Right hindlimb (tissue), 1 donor: ENCODE measurements at regions not wholly inside any gene's neighbourhood (a gene's known extent, or its start where the extent isn't known, plus 50 kb on each side); places are given as distances from the start of the nearest gene placed in this dataset.

Experiments
- DNase-seq: peaks from one replicate; pipeline ENCODE4 v3.0.0-alpha.2; 2018

GRCh38 chr6:21526974-21527373 lies 66.6 kb upstream of the SOX4 start:
- no peak for DNase-seq

GRCh38 chr6:21527731-21528130 lies 65.8 kb upstream of the SOX4 start:
- no peak for DNase-seq

DNA sequence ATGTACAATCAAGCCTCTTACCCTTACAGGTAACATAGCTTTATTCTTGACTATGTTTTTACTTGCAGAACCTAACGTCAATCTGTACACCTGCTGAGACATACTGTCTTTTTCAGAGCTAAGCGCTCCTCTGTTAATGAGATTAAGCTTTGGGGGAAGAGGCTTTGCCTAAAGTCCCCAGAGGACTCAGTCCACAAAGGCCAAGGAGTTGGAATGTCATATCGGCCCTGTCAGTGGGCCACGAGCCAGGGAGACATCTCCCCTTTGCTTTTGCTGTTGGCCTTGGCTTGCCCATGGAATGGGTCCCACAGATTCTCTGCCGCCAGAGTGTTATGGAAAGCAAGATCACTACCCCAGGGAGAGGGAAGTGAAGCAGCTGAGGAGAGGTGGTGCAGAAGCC lies 64.1 kb upstream of the SOX4 start:
- no peak for DNase-seq

DNA sequence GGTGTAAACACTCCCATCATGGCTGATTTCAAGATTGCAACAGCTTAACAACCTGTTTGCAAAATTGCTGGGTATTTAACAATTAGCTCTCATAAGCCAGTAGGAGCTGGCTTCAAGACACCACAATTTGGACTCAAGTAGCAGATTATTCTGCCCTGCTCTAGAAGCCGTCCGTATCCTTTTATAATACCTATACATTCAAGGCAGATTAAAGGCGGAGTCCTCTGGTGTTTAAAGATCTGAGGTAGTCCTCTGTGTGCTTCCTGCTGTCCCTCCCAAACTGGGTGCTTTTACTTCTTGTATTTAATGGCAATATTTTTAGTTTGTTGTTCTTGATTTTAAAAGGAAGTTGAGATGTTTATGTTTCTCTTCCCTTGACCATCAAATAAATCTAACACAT lies 62.2 kb upstream of the SOX4 start:
- no peak for DNase-seq

GRCh38 chr6:21533678-21534077 lies 59.9 kb upstream of the SOX4 start:
- no peak for DNase-seq

DNA sequence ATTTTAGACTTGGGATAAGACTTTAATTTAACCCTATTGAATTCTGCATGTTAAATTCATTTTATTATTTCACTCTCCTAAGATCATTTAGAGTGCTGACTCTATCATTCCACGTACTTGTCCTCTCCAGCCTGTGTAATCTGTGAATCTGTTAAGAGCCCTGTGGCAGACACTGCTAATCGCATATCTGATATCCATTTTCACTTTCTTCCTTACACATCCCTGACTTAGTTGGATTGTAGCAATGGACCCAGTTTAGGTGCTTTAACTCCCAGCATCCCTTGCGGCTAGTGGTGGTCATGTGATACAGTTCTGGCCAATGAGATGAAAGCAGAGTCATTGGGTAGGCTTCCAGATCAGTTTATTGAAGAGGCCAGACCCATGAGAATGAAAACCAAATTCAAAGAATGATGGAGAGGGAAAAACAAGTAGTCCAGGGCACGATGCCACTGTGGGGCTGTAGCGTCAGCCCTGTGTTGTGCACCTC lies 57.2 kb upstream of the SOX4 start:
- no peak for DNase-seq

- DNase-seq, result peak; percentile 57
Observed at GRCh38 chr6:21537637-21538036, 55.9 kb upstream of the SOX4 start.

- peak; percentile 32 for DNase-seq
Observed at GRCh38 chr6:21538186-21538798, 55.3 kb upstream of the SOX4 start.

DNA sequence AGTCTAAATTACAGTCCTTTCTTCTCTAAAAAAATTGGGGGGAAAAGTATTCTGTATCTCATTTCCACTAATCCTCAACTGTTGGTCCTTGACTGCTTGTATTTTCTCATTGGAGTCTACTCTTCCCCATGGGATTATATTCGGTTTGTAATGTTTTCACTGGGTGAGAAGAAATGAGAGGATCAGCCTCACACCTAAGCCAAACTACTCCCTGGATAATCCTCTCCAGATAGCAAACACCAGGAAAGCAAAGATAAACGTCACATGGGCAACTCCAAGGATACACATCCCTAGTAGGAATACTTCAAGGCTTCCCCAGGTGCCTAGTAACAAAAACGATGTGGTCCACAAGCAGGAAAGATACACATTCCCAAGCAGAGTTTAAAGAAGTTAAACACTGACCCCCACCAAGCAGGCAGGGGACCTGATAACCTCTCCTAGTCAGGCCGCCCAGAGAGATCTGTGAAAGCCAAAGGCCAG lies 53.9 kb upstream of the SOX4 start:
- DNase-seq, result no peak
